GM18526 (cell line): ENCODE measurements at regions not wholly inside any gene's neighbourhood (a gene's known extent, or its start where the extent isn't known, plus 50 kb on each side); places are given as distances from the start of the nearest gene placed in this dataset.

Experiments used
- POLR2A ChIP-seq: IDR thresholded peaks from 3 replicates; pipeline ENCODE4 v1.6.1; 2011; ENCODE audit not compliant: insufficient read length; ENCODE audit errors: extremely low read depth

DNA sequence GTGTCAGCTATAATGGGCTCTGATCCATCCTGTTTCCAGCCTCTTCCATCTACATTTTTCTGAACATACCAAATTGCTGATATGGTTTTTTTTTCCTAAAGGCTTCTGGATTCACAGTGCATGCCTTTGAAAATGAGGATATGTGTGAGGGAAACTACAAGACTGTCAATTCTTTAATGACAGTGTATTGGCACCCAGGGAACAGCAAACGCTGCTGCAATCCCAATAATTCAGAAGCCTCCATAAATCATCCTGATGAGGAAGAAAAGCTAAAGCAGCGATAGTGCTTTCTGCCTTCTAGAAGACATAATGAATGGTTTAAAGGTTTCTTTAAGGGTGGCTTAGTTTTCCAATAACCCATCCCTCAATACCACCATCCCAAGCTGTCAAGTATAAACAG is 304.5 kb upstream of the PKDCC start:
- TF ChIP-seq POLR2A = no peak

DNA sequence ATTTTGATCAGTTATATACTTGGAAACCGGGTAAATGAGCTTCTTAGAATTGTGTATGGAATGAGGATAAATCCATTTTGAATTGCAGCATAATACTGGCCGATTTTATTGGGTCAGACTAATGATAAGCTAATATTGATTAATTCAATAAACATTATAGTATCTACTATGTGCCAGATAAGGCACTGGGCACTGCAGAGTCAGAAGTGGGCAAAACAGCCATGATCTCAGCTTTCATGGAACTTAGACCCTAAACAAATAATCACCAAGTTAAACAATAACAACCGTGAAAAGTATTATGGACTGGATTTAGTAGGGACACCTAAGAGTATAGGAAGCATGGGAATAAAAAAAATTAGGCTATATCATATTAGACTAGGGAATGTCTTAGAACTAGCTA is 297.0 kb upstream of the PKDCC start:
- no peak for TF ChIP-seq POLR2A

DNA sequence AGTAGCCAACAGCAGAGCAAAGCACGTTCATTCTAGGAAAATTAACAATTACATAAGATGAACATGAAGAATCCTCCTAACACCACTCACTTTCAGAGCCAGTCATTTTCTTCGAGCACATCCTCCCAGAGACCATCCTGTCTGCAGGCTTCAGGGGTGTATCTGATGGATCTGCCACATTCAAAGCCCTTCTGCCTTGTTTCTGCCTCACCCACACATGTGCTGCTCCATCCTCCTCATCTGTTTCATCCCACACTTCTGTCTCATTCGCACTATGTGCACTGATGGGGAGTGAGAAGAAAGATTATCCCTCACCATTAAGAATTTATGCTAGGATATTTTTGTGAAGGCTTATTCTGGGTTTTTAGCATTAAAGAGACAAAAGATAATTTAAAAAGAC is 287.9 kb upstream of the PKDCC start:
- TF ChIP-seq POLR2A = no peak

DNA sequence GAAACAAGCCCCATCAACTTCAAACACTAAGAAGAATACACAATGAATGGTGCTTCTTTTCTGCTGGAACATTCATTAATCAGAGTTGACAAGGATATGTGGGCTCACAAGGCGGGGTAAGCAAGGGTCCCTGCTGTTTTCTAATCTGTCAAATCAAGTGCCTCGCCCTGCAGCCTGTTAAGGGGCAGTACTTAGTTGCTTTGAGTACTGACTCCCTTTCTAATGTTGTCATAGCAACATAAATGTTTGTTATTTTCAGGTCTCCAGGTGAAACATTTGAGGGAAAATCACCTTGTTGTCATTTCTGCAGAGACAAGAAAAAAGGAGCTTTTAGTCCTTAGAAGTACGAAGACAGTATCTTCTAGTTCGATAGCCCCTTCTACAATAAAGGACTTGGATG is 284.7 kb upstream of the PKDCC start:
- TF ChIP-seq POLR2A = no peak

DNA sequence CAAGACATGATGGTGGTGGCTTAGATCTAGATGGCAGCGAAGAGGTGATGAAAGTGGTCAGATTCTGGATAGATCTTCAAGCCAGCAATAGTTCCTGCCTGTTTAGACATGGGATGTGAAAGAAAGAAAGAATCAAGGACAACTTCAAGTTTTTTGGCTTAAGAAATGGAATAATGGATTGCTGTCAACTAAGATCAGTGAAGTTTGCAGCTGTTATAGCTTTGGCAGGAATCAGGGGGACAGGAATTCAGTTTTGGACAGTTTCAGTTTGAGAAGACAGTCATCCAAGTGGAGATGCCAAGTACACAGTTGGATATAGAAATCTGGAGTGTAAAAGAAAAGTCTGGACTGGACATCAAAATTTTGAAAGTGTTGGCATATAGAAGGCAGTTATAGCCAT is 283.7 kb upstream of the PKDCC start:
- TF ChIP-seq POLR2A = no peak

DNA sequence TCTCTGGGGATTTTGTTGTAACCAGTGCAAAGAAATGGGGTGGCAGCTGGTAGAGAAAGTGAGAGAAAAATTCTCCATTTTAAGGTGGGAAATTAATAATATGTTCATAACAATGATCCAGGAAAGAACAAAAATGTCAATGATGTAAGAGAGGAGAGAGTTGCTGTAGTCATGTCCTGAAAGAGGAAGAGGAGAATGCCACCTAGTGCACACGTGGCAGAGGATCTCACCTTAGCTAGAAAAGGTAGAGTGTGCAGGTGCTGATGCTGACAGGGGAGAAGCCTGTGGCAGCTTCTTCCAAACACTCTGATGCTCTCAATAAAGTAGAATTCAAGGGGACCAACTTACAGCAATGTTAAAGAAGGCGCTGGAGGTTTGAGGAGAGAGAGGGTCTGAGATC is 282.9 kb upstream of the PKDCC start:
- TF ChIP-seq POLR2A = no peak

DNA sequence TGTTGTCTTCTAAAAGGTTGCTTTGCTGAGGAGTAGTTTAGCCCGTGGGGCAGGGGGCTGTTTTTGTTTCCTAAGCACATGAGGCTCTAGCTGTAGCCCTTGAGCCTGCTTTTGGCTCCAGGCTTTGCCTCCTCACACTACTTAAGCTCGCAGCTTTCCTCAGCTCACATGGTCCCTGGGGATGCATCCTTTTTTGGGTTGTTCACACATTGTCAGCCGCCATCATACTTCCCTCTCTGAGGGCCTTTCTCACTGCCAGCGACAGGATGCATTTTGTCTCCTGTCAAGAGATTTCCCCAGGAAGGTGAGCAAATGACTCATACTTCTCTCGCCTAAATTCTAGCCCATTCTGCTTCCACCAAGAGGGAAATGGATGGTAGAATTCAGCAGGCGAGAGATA is 279.5 kb upstream of the PKDCC start:
- no peak for TF ChIP-seq POLR2A

DNA sequence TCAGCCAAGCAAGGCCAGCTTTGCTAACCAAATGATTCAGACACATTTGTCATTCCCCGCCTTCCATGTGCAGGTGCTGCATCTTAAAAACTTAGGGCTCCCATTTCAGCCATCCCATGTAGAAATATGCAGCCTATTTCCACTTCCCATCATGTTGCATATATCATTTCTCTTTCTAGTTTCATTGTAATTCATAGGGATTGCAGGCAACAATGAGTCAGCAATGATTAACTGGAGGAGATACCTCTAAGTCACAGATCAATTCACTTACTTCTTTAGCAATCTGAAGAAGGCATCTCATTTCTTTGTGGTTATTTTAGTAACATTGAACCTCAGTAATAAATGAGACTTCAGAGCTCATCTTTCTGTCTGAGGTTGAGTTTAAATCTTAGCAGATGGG is 276.1 kb upstream of the PKDCC start:
- TF ChIP-seq POLR2A = no peak

DNA sequence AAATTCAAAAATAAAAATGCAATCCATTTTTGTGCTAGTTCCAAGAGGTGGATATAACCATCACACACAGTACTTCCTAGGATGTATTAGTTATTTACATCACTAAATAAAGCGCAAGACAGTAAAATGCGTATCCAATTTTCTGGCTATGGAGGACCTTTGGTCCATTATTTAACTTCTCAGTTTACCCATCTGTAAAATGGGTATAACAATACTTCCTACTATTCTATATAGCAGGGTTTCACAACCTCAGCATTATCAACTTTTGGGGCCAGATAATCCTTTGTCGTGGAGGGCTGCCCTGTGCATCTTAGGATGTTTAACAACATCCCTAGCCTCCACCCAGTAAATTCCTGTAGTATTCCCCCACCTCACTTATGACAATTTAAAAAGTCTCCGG is 275.1 kb upstream of the PKDCC start:
- TF ChIP-seq POLR2A = no peak

DNA sequence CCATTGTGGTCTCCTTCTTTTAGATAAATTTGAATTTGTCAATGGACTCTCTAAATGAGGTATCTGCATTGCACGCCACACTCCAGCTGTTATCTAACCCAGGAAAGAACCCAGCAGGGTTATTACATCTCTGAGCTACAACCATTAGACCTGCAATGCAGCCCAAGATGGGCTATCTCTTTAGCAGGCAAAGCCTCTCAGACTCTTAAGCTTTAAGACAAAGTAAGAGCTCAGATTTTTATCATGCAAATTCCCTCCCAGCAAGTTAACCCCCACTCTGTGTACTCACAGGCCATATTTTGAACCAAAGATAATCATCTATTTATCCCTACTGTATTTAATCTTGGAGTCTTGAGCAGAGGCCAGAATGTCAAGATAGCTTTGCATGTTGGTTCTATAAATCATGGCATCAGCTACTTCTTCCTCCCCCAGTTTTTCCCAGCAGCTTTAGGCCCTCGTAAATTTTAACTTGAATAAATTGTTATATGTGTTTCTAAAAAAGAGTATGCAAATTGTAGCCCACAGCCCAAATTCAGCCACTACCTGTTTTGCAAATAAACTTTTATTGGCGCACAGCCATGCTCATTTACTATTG is 273.7 kb upstream of the PKDCC start:
- TF ChIP-seq POLR2A = no peak

DNA sequence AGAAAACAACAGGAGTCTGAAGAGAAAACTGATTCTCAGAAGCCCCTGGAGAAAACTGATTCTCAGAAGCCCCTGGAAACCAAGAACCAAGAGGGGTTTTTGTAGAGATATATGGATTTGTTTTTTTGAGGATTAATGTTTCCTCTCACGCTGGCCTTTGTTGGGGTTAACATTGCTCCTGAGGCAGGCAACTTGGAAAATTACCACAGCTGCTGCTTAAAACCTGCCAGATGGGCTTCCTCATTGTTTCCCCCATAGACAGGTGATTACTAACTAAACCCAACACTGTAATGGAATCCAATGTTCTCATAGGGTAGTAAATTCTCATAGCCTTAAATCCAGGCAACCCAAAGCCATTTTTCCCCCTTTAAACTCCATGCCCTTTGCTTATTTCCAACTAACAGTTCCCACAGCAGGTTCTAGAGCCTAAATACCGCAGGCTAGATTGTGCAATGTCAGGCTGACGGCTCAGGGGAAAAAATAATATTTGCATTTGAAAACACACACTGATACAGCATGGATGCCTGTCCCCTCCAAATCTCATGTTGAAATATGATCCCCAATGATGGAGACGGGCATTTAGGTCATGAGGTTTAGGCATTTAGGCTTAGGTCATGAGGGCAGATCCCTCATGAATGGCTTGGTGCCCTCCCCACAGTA is 272.3 kb upstream of the PKDCC start:
- no peak for TF ChIP-seq POLR2A

DNA sequence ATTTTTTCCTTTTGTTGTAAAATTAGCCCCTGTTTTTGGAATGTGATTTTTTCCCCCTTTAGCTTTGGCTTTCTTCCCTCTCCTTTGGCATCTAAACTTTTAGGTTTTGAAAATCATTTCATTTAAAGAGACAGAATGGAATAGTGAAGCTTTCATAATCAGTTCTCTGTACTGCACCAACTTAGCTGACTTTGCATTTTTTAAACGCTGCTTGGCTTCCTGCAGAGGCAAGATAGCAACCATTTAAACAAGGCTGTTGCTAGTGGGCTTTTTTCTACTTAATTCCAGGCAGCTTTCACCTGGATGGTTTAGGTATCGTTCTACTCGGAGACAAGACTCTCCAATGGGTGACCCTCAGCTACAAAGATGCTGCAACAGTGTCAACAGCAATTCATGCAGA is 267.9 kb upstream of the PKDCC start:
- no peak for TF ChIP-seq POLR2A

DNA sequence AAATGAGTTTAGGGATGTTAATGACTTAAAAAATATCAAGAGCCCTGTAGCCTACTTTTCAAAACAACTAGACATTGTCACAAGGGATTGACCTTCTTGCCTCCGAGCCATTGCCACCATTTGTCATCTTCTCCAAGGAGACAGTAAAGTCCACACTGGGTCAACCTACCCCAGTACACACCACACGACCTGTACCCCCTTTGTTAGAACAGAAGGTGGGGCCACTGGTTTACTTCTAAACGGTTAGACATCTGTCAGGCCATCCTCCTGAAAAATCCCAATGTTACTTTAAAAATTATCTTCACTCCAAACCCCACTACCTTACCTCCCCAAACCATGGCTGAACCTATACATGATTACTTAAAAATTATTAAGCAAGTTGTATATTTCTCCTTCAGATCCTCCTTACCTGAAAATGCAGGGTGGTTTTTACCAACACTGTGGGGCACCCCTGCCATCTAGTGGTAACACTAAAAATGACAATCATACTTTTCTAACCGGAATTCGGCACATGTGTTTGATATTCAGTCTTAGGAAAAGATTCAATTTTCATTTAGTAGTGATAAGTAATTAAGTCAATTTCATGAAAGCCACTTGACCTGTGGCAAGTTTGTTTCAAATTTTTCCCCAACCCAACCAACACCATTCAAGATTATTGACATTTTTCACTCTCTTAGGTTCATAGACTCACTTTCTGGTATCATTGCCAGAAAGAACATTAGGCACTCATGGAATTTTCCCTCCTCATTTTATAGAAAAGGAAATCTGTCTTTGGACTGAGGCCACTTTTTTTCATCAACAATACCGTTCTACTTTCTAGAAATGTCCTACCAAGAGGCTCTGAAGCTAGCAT is 265.3 kb upstream of the PKDCC start:
- TF ChIP-seq POLR2A = no peak

DNA sequence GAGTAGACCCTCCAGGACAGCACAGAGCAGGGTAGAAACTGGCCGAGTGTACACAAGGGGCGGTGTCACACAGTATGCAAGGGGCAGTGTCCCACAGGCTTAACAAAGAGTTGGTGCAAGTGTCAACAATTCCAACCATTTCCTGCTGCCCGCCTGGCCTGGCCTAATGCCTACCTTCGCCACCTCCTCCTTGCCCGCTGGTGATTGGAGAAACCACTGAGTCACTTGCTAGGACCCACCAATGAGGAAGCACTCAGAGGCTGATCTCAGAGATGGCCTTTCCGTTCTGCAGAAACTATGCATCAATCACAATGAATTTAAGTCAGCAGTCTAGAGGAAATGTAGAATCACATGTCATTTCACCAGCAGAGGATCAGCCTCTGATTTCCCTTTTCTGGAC is 263.3 kb upstream of the PKDCC start:
- no peak for TF ChIP-seq POLR2A

DNA sequence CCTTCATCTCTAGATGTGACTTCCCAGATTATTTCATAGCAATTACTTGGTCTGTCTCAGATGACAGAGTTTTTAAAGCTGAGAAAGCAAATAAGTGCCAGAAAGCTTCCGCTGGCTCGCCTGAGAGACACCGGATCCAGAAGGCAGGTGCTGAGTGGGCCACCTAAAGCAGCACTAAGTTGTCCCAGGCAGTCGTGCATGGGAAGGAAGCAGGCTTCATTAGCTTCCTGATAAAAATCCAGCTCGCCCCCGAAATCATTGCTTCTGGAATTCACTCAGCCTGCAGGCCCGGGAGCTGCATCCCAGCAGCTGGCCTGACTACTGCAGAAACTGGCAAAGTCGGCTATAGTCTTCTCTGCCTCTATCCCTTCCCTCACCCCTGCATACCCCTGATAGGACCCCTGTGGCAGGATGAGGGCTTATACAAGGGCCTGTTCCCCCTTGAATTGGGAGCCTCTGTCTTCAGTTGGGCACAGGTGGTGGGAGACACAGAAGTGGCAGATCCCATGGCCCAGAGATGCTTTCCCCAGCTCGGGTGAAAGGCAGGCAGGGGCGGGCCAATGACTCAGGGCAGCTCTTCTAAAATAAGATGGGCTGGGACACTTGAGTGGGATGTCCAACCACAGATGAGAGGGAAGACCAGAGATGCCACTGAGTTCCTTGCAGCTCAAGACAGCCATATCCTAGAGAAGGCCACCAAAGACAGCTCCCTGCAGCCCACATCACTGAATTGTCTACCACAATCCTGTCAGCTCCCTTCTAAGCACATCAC is 262.4 kb upstream of the PKDCC start:
- TF ChIP-seq POLR2A = no peak

DNA sequence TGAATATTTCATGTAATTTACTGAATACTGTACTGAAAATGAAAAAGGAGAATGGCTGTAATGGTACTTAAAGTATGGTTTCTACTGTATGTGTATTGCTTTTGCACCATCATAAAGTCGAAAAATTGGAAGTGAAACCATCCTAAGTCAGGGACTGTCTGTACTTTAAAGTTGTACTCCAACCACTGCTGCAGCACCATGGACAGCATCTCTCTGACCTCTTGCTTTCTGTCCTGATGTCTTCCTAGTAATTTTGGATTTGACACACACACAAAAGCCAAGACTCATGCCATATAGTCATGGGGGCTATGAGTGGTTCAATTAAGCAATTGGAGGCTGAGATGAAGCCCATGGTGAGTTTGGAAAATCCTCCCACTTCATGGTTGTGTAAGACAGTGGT is 256.3 kb upstream of the PKDCC start:
- no peak for TF ChIP-seq POLR2A
